Activated CD8-positive, alpha-beta T cell treated with anti-CD3 and anti-CD28 coated beads for 36 hours (primary cell): ENCODE measurements at regions not wholly inside any gene's neighbourhood (a gene's known extent, or its start where the extent isn't known, plus 50 kb on each side); places are given as distances from the start of the nearest gene placed in this dataset.
"Not testable (repeated sequence)": the region's sequence is repeated elsewhere in the genome, so short reads cannot be mapped to it uniquely, and the experiment has no call there.

ENCODE experiments used
- ATAC-seq: fragments of 200-7000 bp; cut with Tn5 transposase; one replicate; pipeline ENCODE4 v1.10.0; 2021; ENCODE audit warnings: mild to moderate bottlenecking, moderate library complexity
- CTCF ChIA-PET: fragments of 350-600 bp; sonication (Branson Sonifier 250); formaldehyde crosslinking; loops from one replicate; lab custom pipeline; 2021; ENCODE audit warnings: antibody characterized with exemption; lab: Charles Lee
- POLR2A ChIA-PET: fragments of 350-600 bp; sonication (Branson Sonifier 250); formaldehyde crosslinking; loops from one replicate; lab custom pipeline; 2021; ENCODE audit warnings: antibody characterized with exemption; lab: Charles Lee
- DNase-seq: peaks from one replicate; pipeline ENCODE4 v3.0.0-alpha.2; 2020
- H3K27ac Mint-ChIP-seq: one replicate; pipeline ENCODE4 v1.8.0; 2021; ENCODE audit warnings: mild to moderate bottlenecking, mixed read lengths
- H3K27me3 Mint-ChIP-seq: one replicate; pipeline ENCODE4 v1.8.0; 2021; ENCODE audit warnings: mixed read lengths
- H3K36me3 Mint-ChIP-seq: one replicate; pipeline ENCODE4 v1.8.0; 2021; ENCODE audit warnings: low read depth, mixed read lengths
- H3K4me1 Mint-ChIP-seq: one replicate; pipeline ENCODE4 v1.8.0; 2021; ENCODE audit warnings: low read depth, mixed read lengths
- H3K4me3 Mint-ChIP-seq: one replicate; pipeline ENCODE4 v1.8.0; 2021; ENCODE audit warnings: mild to moderate bottlenecking, moderate library complexity, mixed read lengths
- H3K9me3 Mint-ChIP-seq: one replicate; pipeline ENCODE4 v1.8.0; 2021; ENCODE audit warnings: mixed read lengths
- intact Hi-C: fragments of 100-400 bp; cut with micrococcal nuclease; formaldehyde crosslinking; loops from one replicate; pipeline ENCODE4 v1.10.0; 2022
- TF ChIP-seq, protein P1 (sequence below): fragments of 200-600 bp; IDR thresholded peaks from one replicate; pipeline ENCODE4 v1.8.0; 2022; ENCODE audit warnings: antibody characterized with exemption, mild to moderate bottlenecking

DNA sequence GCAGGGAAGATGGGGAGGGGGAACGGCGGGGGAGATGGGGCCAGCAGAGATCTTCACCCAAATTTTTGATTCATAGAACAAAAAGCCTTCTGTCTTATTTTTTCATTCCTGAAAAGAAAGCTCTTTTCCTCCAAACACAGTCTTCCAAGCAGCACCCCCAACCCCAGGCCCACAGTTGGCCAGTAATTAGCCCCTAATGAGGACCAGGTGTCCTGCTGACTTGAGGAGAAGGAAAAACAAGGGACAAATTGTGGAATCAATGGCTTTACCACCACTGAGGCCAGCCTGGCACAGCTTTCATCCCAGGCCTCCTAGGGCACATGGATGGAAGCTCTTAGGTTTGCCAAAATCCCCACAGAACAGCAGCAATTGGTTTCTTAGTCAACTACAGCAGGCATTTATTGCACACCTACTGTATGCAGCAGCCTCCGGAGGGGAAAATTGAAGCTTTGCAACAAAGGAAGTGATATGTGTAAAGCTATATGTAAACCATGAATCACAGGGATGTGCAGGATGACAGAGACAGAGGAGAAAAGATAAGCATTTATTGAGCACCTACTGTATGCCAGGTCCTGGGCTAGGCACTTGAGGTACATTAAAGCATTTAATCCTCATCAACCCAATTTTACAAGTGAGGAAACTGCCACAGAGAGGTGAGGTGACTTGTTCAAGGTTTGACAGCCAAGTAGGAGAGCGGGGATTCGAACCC lies 199.5 kb downstream of the TBC1D2B start:
- POLR2A ChIA-PET = no interaction called here
- H3K4me1 Mint-ChIP-seq = no peaks in the 10 kb centered on the region
- no peaks in the 10 kb centered on the region for H3K9me3 Mint-ChIP-seq
- no peak for ATAC-seq
- H3K27me3 Mint-ChIP-seq = no peaks in the 10 kb centered on the region
- no peak overlapping the region for H3K27ac Mint-ChIP-seq
- H3K36me3 Mint-ChIP-seq = no peaks in the 10 kb centered on the region
- DNase-seq = no peak
- intact Hi-C loops = no loop called here
- CTCF ChIA-PET = no interaction called here
- no peak overlapping the region for H3K4me3 Mint-ChIP-seq
- TF ChIP-seq, protein P1, sequence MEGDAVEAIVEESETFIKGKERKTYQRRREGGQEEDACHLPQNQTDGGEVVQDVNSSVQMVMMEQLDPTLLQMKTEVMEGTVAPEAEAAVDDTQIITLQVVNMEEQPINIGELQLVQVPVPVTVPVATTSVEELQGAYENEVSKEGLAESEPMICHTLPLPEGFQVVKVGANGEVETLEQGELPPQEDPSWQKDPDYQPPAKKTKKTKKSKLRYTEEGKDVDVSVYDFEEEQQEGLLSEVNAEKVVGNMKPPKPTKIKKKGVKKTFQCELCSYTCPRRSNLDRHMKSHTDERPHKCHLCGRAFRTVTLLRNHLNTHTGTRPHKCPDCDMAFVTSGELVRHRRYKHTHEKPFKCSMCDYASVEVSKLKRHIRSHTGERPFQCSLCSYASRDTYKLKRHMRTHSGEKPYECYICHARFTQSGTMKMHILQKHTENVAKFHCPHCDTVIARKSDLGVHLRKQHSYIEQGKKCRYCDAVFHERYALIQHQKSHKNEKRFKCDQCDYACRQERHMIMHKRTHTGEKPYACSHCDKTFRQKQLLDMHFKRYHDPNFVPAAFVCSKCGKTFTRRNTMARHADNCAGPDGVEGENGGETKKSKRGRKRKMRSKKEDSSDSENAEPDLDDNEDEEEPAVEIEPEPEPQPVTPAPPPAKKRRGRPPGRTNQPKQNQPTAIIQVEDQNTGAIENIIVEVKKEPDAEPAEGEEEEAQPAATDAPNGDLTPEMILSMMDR = no peak

DNA sequence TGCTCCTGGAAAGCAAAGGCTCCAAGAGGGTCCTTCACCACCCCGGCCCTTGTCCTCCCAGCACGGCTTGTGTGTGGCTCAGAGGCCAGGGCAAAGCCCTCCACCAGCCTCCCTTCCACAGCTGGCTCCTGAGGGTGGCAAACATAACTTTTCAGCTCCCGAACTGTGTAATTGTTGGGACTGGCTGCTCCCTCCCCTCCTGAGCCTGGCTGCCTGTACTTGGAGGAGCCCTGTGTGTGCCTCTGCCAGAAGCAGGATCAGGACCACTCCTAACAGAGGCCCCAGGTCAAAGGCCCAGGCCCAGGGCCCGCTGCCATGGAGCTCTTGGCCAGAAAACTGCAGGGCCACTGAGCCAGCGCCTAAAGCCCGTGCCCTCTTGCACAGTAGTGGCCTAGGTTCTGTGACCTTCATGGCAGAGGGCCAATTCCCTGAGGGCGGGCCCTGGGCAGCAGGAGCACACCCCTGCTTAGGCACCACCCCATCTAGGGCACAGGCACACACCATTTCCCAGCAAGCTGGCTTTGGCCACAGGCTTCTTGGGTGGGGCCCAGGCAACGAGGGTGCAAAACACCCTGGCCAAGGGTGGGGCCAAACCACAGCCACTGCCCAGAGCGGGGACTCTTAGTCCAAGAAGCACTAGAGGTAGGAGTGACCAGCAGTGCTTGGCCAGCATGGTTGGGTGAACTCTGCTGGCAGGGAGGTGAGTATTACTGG lies 201.2 kb downstream of the TBC1D2B start:
- POLR2A ChIA-PET, H3K4me1 Mint-ChIP-seq, H3K27ac Mint-ChIP-seq, H3K4me3 Mint-ChIP-seq, intact Hi-C loops, H3K36me3 Mint-ChIP-seq, H3K9me3 Mint-ChIP-seq, CTCF ChIA-PET, DNase-seq, ATAC-seq, H3K27me3 Mint-ChIP-seq: not testable (repeated sequence)

DNA sequence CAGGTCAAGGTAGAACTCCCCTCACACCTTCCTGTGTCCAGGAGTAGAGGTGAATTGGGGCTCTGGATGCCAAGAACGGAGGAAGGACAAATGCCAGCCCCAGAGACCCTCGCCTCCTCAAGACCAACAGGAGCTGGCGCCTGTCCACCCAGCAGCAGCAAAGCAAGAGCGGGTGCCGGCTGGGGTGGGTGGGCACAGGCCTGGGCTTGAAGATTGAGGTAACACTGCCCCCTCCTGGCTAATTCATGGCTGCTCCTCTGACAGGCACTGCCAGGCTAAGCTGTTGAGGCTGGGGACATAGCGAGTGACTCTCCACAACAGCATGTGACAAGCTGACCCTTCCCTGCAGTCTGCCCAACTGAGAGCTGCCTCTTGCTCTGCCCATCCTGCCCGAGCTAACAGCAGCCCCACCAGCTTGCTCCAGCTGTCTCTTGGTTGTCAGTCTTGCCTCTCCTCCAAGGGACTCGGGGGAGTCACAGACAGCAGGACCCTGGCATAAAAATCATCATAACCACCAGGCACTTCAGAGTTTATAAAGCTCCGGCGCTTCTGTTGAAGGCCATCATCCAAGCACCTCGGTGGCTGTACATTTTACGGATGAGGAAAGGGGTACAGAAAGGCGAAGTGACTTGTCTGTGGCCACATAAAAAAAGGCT lies 202.3 kb downstream of the TBC1D2B start:
- H3K4me1 Mint-ChIP-seq, intact Hi-C loops, POLR2A ChIA-PET, H3K27ac Mint-ChIP-seq, H3K36me3 Mint-ChIP-seq, H3K9me3 Mint-ChIP-seq, H3K4me3 Mint-ChIP-seq, H3K27me3 Mint-ChIP-seq: not testable (repeated sequence)
- TF ChIP-seq, protein P1 = peak; percentile 46
- peak; percentile 79 for ATAC-seq
- CTCF ChIA-PET = interaction anchor here (0.6 to 1.1 kb wide), 4 partner anchors 18 to 256 kb away, joined by 3 to 4 read pairs (median 3); no protein-coding TSS in a partner anchor
- peak; percentile 72 for DNase-seq

DNA sequence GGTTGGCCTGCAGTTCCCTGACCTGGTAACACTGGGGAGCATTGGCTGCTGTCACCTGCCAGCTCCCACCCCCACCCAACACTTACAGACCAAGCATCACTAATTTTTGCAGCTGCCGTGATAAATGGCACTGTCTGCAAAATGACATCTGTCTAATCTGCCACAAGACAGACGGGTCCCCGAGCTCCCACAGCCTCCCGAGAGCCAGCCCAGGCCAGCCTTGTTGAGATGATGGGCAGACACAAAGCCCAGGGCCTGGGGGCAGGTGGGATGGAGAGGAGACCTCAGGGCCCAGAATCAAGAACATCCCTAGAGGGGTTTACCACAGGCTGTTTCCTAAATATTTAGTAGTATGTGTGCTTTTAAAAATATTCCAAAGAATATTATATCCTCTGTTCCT lies 203.4 kb downstream of the TBC1D2B start:
- DNase-seq (no peak), ATAC-seq (no peak)
- no peak overlapping the region for H3K4me3 Mint-ChIP-seq
- POLR2A ChIA-PET = no interaction called here
- H3K9me3 Mint-ChIP-seq = no peaks in the 10 kb centered on the region
- H3K27me3 Mint-ChIP-seq = no peaks in the 10 kb centered on the region
- intact Hi-C loops = no loop called here
- H3K27ac Mint-ChIP-seq = no peak overlapping the region
- no peaks in the 10 kb centered on the region for H3K36me3 Mint-ChIP-seq
- TF ChIP-seq, protein P1 = no peak
- CTCF ChIA-PET = interaction anchor here (1.2 kb wide), 1 partner anchor 239 kb away, joined by 3 read pairs; no protein-coding TSS in a partner anchor
- H3K4me1 Mint-ChIP-seq = no peaks in the 10 kb centered on the region

DNA sequence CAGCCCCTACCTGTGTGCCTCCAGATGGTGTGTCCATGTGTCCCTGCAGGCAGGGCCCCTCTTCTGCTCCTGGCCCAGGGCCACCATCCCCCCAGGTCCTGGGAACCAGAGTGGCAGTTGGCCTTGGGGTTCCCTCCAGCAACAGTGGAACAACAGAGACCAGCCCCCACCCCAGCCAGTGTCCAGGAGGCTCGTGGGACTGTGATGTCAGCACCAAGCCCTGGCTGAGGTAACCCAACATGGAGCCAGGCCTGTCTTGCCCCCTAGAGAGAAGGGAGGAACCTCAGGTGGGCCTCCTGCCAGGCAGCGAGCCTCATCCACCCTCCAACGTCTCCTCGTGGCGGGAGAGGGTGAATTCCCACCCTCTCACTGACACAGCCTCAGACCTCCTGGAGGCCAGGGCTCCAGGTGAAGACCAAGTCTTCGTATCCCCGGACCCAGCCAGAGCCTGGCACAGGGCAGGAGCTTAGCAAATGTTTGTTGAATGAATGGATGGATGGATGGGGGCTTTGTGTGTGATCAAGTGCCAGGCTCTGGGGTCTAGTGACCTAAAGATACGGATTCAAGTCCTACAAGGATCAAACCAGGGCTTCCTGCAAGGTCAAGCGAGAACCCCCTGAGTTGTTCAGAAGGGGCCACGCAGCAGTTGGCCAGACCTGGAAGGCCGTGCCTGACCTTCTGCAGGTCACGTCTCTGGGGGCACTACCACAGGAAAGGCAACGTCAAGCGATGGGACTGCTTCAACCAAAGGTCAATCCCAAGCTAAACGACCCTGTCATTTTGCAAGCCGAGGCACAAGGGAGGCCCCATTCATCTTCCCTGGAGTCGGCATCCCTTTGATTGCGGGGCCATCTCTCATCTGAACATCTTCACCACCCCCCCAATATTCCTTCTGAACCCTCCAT lies 204.7 kb downstream of the TBC1D2B start:
- DNase-seq, H3K9me3 Mint-ChIP-seq, H3K4me3 Mint-ChIP-seq, H3K36me3 Mint-ChIP-seq, POLR2A ChIA-PET, intact Hi-C loops, H3K4me1 Mint-ChIP-seq, H3K27ac Mint-ChIP-seq, H3K27me3 Mint-ChIP-seq, ATAC-seq: not testable (repeated sequence)
- CTCF ChIA-PET = interaction anchor here (1.2 kb wide), 1 partner anchor 238 kb away, joined by 3 read pairs; no protein-coding TSS in a partner anchor
